GM19455 (cell line): ENCODE measurements at regions not wholly inside any gene's neighbourhood (a gene's known extent, or its start where the extent isn't known, plus 50 kb on each side); places are given as distances from the start of the nearest gene placed in this dataset.
"Not testable (repeated sequence)": the region's sequence is repeated elsewhere in the genome, so short reads cannot be mapped to it uniquely, and the experiment has no call there.

Experiments used
- ATAC-seq: cut with Tn5 transposase; IDR thresholded peaks from one replicate; pipeline ENCODE4 v1.9.1; 2021; ENCODE audit not compliant: unreplicated experiment

GRCh38 chr7:149930374-149931068, 56.8 kb downstream of the ATP6V0E2 start:
- ATAC-seq = not testable (repeated sequence)

- not testable (repeated sequence) for ATAC-seq
Observed at GRCh38 chr7:149933776-149934175, 60.0 kb downstream of the ATP6V0E2 start.

GRCh38 chr7:149947346-149947745, 73.6 kb downstream of the ATP6V0E2 start:
- ATAC-seq = not testable (repeated sequence)

GRCh38 chr7:149948444-149948843, 74.7 kb downstream of the ATP6V0E2 start:
- ATAC-seq = not testable (repeated sequence)

GRCh38 chr7:149949863-149950577, 76.3 kb downstream of the ATP6V0E2 start:
- not testable (repeated sequence) for ATAC-seq

GRCh38 chr7:149950578-149950924, 76.8 kb downstream of the ATP6V0E2 start:
- ATAC-seq = not testable (repeated sequence)

- ATAC-seq = not testable (repeated sequence)
Observed at GRCh38 chr7:149951579-149951978, 77.8 kb downstream of the ATP6V0E2 start.

GRCh38 chr7:149958880-149959279, 85.1 kb downstream of the ATP6V0E2 start:
- not testable (repeated sequence) for ATAC-seq

GRCh38 chr7:149960863-149961262, 87.1 kb downstream of the ATP6V0E2 start:
- ATAC-seq = not testable (repeated sequence)

GRCh38 chr7:149961878-149962277, 88.1 kb downstream of the ATP6V0E2 start:
- ATAC-seq = not testable (repeated sequence)

GRCh38 chr7:149962685-149963319, 89.0 kb downstream of the ATP6V0E2 start:
- not testable (repeated sequence) for ATAC-seq

- ATAC-seq = not testable (repeated sequence)
Observed at GRCh38 chr7:149963985-149964384, 90.2 kb downstream of the ATP6V0E2 start.

GRCh38 chr7:149966444-149966843, 92.7 kb downstream of the ATP6V0E2 start:
- not testable (repeated sequence) for ATAC-seq

- not testable (repeated sequence) for ATAC-seq
Observed at GRCh38 chr7:149972977-149973376, 99.2 kb downstream of the ATP6V0E2 start.

GRCh38 chr7:149973681-149974080, 99.9 kb downstream of the ATP6V0E2 start:
- not testable (repeated sequence) for ATAC-seq

GRCh38 chr7:149975608-149976007, 101.8 kb downstream of the ATP6V0E2 start:
- not testable (repeated sequence) for ATAC-seq

GRCh38 chr7:149978537-149978936, 104.8 kb downstream of the ATP6V0E2 start:
- not testable (repeated sequence) for ATAC-seq

GRCh38 chr7:149978944-149979343, 105.2 kb downstream of the ATP6V0E2 start:
- not testable (repeated sequence) for ATAC-seq

- ATAC-seq = not testable (repeated sequence)
Observed at GRCh38 chr7:149982537-149983112, 108.9 kb downstream of the ATP6V0E2 start.

GRCh38 chr7:149986866-149987265, 113.1 kb downstream of the ATP6V0E2 start:
- ATAC-seq = not testable (repeated sequence)

- ATAC-seq = not testable (repeated sequence)
Observed at GRCh38 chr7:149991652-149992302, 118.0 kb downstream of the ATP6V0E2 start.
